Ascending aorta (tissue), 2 donors: ENCODE measurements at regions not wholly inside any gene's neighbourhood (a gene's known extent, or its start where the extent isn't known, plus 50 kb on each side); places are given as distances from the start of the nearest gene placed in this dataset.

Source experiments
- DNase-seq, 2 donors: peaks; one replicate each; pipeline ENCODE4 v3.0.0-alpha.2; 2019; ENCODE audit warnings: low spot score in 2 of 2
- H3K27ac ChIP-seq, 2 donors: fragments of 200-600 bp; sonication (generic); one replicate each; pipeline ENCODE4 v1.5.1; 2016 to 2017; ENCODE audit warnings: mild to moderate bottlenecking in 1 of 2
- H3K27me3 ChIP-seq: fragments of 200-600 bp; sonication (generic); one replicate; pipeline ENCODE4 v1.5.1; 2017
- H3K36me3 ChIP-seq, 2 donors: fragments of 200-600 bp; sonication (generic); one replicate each; pipeline ENCODE4 v1.5.1; 2016
- H3K4me1 ChIP-seq, 2 donors: fragments of 200-600 bp; sonication (generic); one replicate each; pipeline ENCODE4 v1.5.1; 2016 to 2017; ENCODE audit warnings: mild to moderate bottlenecking in 1 of 2
- H3K4me3 ChIP-seq, 2 donors: fragments of 200-600 bp; sonication (generic); one replicate each; pipeline ENCODE4 v1.5.1; 2016 to 2017; ENCODE audit warnings: mild to moderate bottlenecking in 1 of 2
- H3K9me3 ChIP-seq, 2 donors: fragments of 200-600 bp; sonication (generic); one replicate each; pipeline ENCODE4 v1.5.1; 2016
- CTCF ChIP-seq, 3 experiments: fragments of 200-600 bp in 2 of 3; fragments of 450-650 bp in 1 of 3; sonication (generic) in 2 of 3; IDR thresholded peaks; one replicate each; pipeline ENCODE4 v1.5.1; 2016 to 2019; ENCODE audit warnings: antibody characterized with exemption in 3 of 3, mild to moderate bottlenecking in 1 of 3, moderate library complexity in 1 of 3
- intact Hi-C: fragments of 100-400 bp; cut with DNase I; formaldehyde crosslinking; loops from one replicate; pipeline ENCODE4 v1.15.1; 2023

DNA sequence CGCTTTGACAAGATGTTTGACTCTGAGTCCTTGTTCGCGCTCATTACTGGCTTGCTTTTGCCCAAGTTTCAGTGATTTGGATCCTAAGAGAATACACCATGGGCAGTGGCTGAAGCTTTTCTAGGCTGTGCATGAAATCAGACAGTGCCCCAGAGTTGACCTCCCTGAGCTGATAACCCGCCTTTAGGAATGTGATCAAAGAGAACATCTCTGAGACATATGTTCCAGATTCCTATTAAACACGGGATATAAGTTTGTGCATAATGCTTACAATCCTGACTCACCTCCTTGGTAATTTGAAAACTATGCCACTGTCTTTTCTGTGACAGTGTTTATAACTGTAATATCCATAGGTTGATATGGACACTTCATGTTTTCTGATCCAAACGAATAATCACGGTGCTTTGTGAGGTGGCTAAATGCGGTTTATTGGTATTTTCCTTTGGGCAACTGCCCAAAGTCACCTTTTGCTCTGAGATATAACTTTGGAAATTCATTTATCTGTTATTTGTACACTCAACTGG is 732.9 kb downstream of the MTRR start:
- no peak for DNase-seq
- H3K27ac ChIP-seq, result no peak overlapping the region
- TF ChIP-seq CTCF (IDR thresholded peaks at IDR 0.05), result no peak
- intact Hi-C loops, result no loop called here
- no peaks in the 10 kb centered on the region for H3K4me1 ChIP-seq
- no peaks in the 10 kb centered on the region for H3K27me3 ChIP-seq
- H3K4me3 ChIP-seq, result no peak overlapping the region
- H3K36me3 ChIP-seq, result no peaks in the 10 kb centered on the region
- H3K9me3 ChIP-seq, result no peaks in the 10 kb centered on the region

GRCh38 chr5:8606231-8606630 is 737.3 kb downstream of the MTRR start:
- intact Hi-C loops, result no loop called here
- Histone ChIP-seq H3K36me3 (no peaks in the 10 kb centered on the region), H3K27ac (no peak overlapping the region), H3K9me3 (no peaks in the 10 kb centered on the region), H3K4me3 (no peak overlapping the region), H3K27me3 (no peaks in the 10 kb centered on the region), H3K4me1 (no peaks in the 10 kb centered on the region)
- no peak for DNase-seq
- TF ChIP-seq CTCF (IDR thresholded peaks at IDR 0.05), result no peak

- intact Hi-C loops, result no loop called here
- H3K4me3 ChIP-seq, result no peak overlapping the region
- no peaks in the 10 kb centered on the region for H3K9me3 ChIP-seq
- no peaks in the 10 kb centered on the region for H3K27me3 ChIP-seq
- H3K36me3 ChIP-seq, result no peaks in the 10 kb centered on the region
- H3K27ac ChIP-seq, result no peak overlapping the region
- no peak for DNase-seq
- H3K4me1 ChIP-seq, result no peaks in the 10 kb centered on the region
- TF ChIP-seq CTCF (IDR thresholded peaks at IDR 0.05), result no peak
These were observed 742.1 kb downstream of the MTRR start for GRCh38 chr5:8611067-8611466.

DNA sequence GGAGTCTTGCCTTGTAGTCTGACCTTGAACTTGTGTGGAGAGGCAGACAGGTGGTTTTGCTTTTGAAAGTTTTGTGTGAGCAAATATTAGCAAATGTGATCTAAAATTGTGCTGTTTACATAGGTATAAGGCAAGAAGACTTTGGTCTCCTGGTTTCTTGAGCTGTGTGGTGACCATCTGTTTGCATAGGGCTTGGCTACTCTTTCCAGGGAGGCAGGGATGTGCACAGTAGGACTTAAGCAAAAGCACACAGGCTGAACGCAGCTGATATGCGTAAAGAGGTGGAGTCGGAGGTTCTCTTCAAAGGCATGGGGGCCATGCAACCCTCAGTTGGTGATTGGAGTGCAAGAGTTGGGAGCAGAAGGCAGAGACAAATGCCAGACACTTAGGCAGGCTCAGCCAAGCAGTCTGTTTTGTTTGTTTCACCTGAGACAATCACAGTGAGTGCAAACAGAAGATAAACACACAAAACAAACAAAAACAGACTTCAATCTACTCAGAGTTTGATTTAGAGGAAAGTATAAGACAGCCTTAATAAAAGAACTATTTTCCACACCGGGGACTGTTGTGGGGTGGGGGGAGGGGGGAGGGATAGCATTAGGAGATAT is 744.2 kb downstream of the MTRR start:
- no peak for DNase-seq
- no peak overlapping the region for H3K4me3 ChIP-seq

GRCh38 chr5:8615142-8615858 is 746.4 kb downstream of the MTRR start:
- no peak overlapping the region for H3K4me3 ChIP-seq
- H3K4me1 ChIP-seq, result no peaks in the 10 kb centered on the region
- H3K9me3 ChIP-seq, result no peaks in the 10 kb centered on the region
- intact Hi-C loops, result no loop called here
- H3K27me3 ChIP-seq, result no peaks in the 10 kb centered on the region
- DNase-seq, result no peak
- no peak for TF ChIP-seq CTCF (IDR thresholded peaks at IDR 0.05)
- no peak overlapping the region for H3K27ac ChIP-seq
- no peaks in the 10 kb centered on the region for H3K36me3 ChIP-seq

More for the DNA sequence above, 744.2 kb downstream of the MTRR start:
- intact Hi-C loops, result no loop called here
- H3K27ac ChIP-seq, result no peak overlapping the region
- no peaks in the 10 kb centered on the region for H3K27me3 ChIP-seq
- no peak for TF ChIP-seq CTCF (IDR thresholded peaks at IDR 0.05)
- no peaks in the 10 kb centered on the region for H3K4me1 ChIP-seq
- H3K36me3 ChIP-seq, result no peaks in the 10 kb centered on the region
- H3K9me3 ChIP-seq, result no peaks in the 10 kb centered on the region
